GM12878 (cell line): ENCODE measurements at regions not wholly inside any gene's neighbourhood (a gene's known extent, or its start where the extent isn't known, plus 50 kb on each side); places are given as distances from the start of the nearest gene placed in this dataset.

Experiments used
- ATAC-seq: fragments of 200-7000 bp; cut with Tn5 transposase; 3 replicates; pipeline ENCODE4 v1.9.1; 2020; ENCODE audit warnings: mild to moderate bottlenecking, moderate library complexity
- BruUV-seq: library from RNA; stranded (reverse); fragments of 400-500 nt; replicated peaks from 2 replicates; lab custom pipeline; 2021; lab: Mats Ljungman, UMichigan
- CTCF ChIA-PET: fragments of 300-600 bp; sonication (Branson Sonifier 250); formaldehyde crosslinking; extraction: SDS; loops from one replicate; lab custom pipeline; 2021; ENCODE audit warnings: inconsistent platforms; lab: Yijun Ruan, JAX
- POLR2A ChIA-PET: fragments of 350-600 bp; formaldehyde crosslinking; extraction: SDS; loops from one replicate; lab custom pipeline; 2021; ENCODE audit warnings: inconsistent platforms; lab: Charles Lee
- RAD21 ChIA-PET: fragments of 300-600 bp; sonication (Branson Sonifier 250); formaldehyde crosslinking; loops from one replicate; lab custom pipeline; 2023; ENCODE audit warnings: antibody characterized with exemption; ENCODE audit not compliant: unreplicated experiment; lab: Charles Lee
- SMC1A ChIA-PET: fragments of 300-600 bp; sonication (Branson Sonifier 250); formaldehyde crosslinking; loops from one replicate; lab custom pipeline; 2023; ENCODE audit not compliant: unreplicated experiment, uncharacterized antibody; lab: Charles Lee
- DNase-seq: peaks from one replicate; pipeline ENCODE4 v3.0.0-alpha.2; 2011; ENCODE audit warnings: low read depth, low spot score
- FAIRE-seq: peaks from 3 replicates; lab custom pipeline; 2011; peaks lifted over from hg19 to GRCh38; lab: Jason Lieb, UNC
- H2AFZ ChIP-seq: 2 replicates; pipeline ENCODE4 v1.6.0; 2011; ENCODE audit warnings: low read depth, low read length, control low read depth; ENCODE audit not compliant: control insufficient read depth
- H3K27ac ChIP-seq: 2 replicates; pipeline ENCODE4 v1.5.1; 2011; ENCODE audit warnings: control low read depth; ENCODE audit not compliant: control insufficient read depth, insufficient read depth
- H3K27me3 ChIP-seq, 2 experiments: replicated peaks in 1 of 2; 2 replicates each; pipeline versions ENCODE4 v1.6.0 to v1.6.1; 2011; ENCODE audit warnings: low read length in 1 of 2; ENCODE audit not compliant: control insufficient read depth in 2 of 2, insufficient read depth in 2 of 2
- H3K36me3 ChIP-seq, 2 experiments: 2 replicates each; pipeline ENCODE4 v1.5.1; 2011; ENCODE audit warnings: low read length in 1 of 2; ENCODE audit not compliant: control insufficient read depth in 2 of 2, insufficient read depth in 2 of 2
- H3K4me1 ChIP-seq: 2 replicates; pipeline ENCODE4 v1.6.1; 2011; ENCODE audit warnings: mild to moderate bottlenecking, low read length, moderate library complexity, mixed read lengths; ENCODE audit not compliant: control insufficient read depth, insufficient read depth
- H3K4me2 ChIP-seq: 2 replicates; pipeline ENCODE4 v1.6.0; 2011; ENCODE audit warnings: control low read depth; ENCODE audit not compliant: control insufficient read depth, insufficient read depth
- H3K4me3 ChIP-seq: fragments of 200-600 bp; sonication (generic); 2 replicates; pipeline ENCODE4 v1.5.1; 2016
- H3K79me2 ChIP-seq: 2 replicates; pipeline ENCODE4 v1.6.0; 2011; ENCODE audit warnings: low read length; ENCODE audit not compliant: control insufficient read depth, insufficient read depth
- H3K9ac ChIP-seq: 2 replicates; pipeline ENCODE4 v1.8.0; 2011; ENCODE audit warnings: low read length, control low read depth, mixed read lengths; ENCODE audit not compliant: control insufficient read depth, insufficient read depth
- H3K9me3 ChIP-seq: replicated peaks from 3 replicates; pipeline ENCODE4 v1.5.1; 2011; ENCODE audit warnings: mild to moderate bottlenecking, low read length; ENCODE audit not compliant: control insufficient read depth, insufficient read depth
- H4K20me1 ChIP-seq: 2 replicates; pipeline ENCODE4 v1.6.0; 2011; ENCODE audit not compliant: control insufficient read depth, insufficient read depth
- ESRRA ChIP-seq: IDR thresholded peaks from 2 replicates; pipeline ENCODE4 v1.6.1; 2012; ENCODE audit warnings: mild to moderate bottlenecking, low read length, improper control_type of control experiment
- MEF2A ChIP-seq: IDR thresholded peaks from 2 replicates; pipeline ENCODE4 v1.6.1; 2011; ENCODE audit warnings: low read depth, mild to moderate bottlenecking, low read length, moderate library complexity; ENCODE audit not compliant: insufficient read depth
- MYC ChIP-seq: IDR thresholded peaks from 2 replicates; pipeline ENCODE4 v1.6.1; 2011; ENCODE audit warnings: mild to moderate bottlenecking, low read length, moderate library complexity, inconsistent platforms; ENCODE audit not compliant: insufficient read depth, insufficient replicate concordance, insufficient read length, severe bottlenecking
- NFYA ChIP-seq: IDR thresholded peaks from 2 replicates; pipeline ENCODE4 v1.6.1; 2011; ENCODE audit warnings: low read depth, mild to moderate bottlenecking, low read length, improper control_type of control experiment, borderline replicate concordance
- RELA ChIP-seq: fragments of 450-650 bp; IDR thresholded peaks from 2 replicates; pipeline ENCODE4 v1.8.0; 2014; ENCODE audit warnings: borderline replicate concordance; ENCODE audit not compliant: partially characterized antibody
- TCF7 ChIP-seq: IDR thresholded peaks from 2 replicates; pipeline ENCODE4 v1.6.1; 2014; ENCODE audit warnings: antibody characterized with exemption, borderline replicate concordance
- WGBS: methylation state at CpG from one replicate; pipeline ENCODE4 v1.1.6; 2016; ENCODE audit warnings: low lambda C conversion rate; ENCODE audit not compliant: insufficient replicate concordance, insufficient coverage; ENCODE audit errors: missing lambda C conversion rate; 5-methylcytosine and 5-hydroxymethylcytosine counted together
- in situ Hi-C: fragments of 300-500 bp; cut with MboI; formaldehyde crosslinking; loops from 9 replicates; pipeline ENCODE4 v1.14.3; 2018; ENCODE audit warnings: mixed read lengths
- intact Hi-C: fragments of 100-400 bp; cut with micrococcal nuclease; formaldehyde crosslinking; loops from one replicate; pipeline ENCODE4 v1.14.2; 2022; ENCODE audit not compliant: unreplicated experiment
- TF ChIP-seq, protein P1 (sequence below): IDR thresholded peaks from 2 replicates; pipeline ENCODE4 v1.6.1; 2011; ENCODE audit warnings: mild to moderate bottlenecking, low read depth, low read length, moderate library complexity; ENCODE audit not compliant: insufficient replicate concordance
- TF ChIP-seq, protein P2 (sequence below): fragments of 450-650 bp; IDR thresholded peaks from 2 replicates; pipeline ENCODE4 v1.6.1; 2016; ENCODE audit warnings: mild to moderate bottlenecking, moderate library complexity, borderline replicate concordance

DNA sequence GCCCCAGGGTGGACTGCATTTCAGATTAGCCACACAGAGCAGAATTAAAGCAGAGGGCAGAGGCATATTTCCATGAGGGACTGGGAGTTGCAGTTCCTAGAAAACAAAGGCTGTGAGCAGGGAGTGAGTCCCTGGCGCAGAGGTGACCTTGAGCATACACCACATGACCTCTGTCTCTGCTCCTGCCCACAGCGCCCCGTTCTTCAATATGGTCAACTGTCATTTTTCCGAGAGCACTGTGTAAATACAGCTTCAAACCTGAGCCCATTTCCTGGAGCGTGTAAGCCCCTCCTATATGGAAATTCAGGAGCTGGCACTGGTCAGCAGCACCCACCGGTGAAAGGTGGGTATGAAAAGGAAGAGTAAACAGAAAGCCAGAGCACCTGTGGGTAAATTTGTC is 192.2 kb upstream of the PELI2 start (continued):
- no peak for TF ChIP-seq MYC
- TF ChIP-seq, all 136 proteins: peak for 0

DNA sequence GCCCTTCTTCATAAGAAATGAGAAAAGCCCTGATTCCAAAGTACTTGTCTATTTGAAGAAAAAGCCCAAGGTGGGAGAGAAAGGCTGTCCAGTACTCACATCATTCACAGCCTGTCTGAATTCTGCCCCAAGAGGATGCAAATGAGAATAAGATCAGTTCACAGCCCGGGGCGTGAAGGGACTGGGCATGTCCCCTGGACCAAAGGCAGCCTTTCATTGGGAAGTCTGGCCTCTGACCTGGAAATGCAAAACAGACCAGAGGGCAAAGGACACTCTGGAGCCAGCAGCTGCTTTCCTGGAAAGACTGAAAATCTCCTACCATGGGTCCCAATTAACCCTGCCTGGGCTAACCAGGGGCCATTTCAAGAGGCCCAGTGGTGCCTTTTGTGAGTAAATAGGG is 191.2 kb upstream of the PELI2 start:
- intact Hi-C loops (no loop called here), in situ Hi-C loops (no loop called here)
- H3K4me1 ChIP-seq: no peaks in the 10 kb centered on the region
- H2AFZ ChIP-seq: no peak overlapping the region
- no peaks in the 10 kb centered on the region for H3K27me3 ChIP-seq
- no peaks in the 10 kb centered on the region for H3K36me3 ChIP-seq
- ATAC-seq (no peak), FAIRE-seq (no peak), DNase-seq (no peak)
- ChIA-PET SMC1A (no interaction called here), POLR2A (no interaction called here), CTCF (interaction anchor here (0.9 to 1.4 kb wide), 2 partner anchors 34 to 195 kb away, joined by 3 read pairs; no protein-coding TSS in a partner anchor), RAD21 (no interaction called here)
- BruUV-seq: no TSS peak
- H3K4me2 ChIP-seq: no peak overlapping the region
- H3K79me2 ChIP-seq: no peaks in the 10 kb centered on the region
- no peak overlapping the region for H3K4me3 ChIP-seq
- H3K9me3 ChIP-seq: no peaks in the 10 kb centered on the region
- WGBS: 0% methylated on average over 2 of the region's 2 CpGs
- TF ChIP-seq NFYA (no peak), MEF2A (no peak), RELA (no peak), TCF7 (no peak), ESRRA (no peak)
- TF ChIP-seq, protein P1, sequence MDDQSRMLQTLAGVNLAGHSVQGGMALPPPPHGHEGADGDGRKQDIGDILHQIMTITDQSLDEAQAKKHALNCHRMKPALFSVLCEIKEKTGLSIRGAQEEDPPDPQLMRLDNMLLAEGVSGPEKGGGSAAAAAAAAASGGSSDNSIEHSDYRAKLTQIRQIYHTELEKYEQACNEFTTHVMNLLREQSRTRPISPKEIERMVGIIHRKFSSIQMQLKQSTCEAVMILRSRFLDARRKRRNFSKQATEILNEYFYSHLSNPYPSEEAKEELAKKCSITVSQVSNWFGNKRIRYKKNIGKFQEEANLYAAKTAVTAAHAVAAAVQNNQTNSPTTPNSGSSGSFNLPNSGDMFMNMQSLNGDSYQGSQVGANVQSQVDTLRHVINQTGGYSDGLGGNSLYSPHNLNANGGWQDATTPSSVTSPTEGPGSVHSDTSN: no peak
- TF ChIP-seq, protein P2, sequence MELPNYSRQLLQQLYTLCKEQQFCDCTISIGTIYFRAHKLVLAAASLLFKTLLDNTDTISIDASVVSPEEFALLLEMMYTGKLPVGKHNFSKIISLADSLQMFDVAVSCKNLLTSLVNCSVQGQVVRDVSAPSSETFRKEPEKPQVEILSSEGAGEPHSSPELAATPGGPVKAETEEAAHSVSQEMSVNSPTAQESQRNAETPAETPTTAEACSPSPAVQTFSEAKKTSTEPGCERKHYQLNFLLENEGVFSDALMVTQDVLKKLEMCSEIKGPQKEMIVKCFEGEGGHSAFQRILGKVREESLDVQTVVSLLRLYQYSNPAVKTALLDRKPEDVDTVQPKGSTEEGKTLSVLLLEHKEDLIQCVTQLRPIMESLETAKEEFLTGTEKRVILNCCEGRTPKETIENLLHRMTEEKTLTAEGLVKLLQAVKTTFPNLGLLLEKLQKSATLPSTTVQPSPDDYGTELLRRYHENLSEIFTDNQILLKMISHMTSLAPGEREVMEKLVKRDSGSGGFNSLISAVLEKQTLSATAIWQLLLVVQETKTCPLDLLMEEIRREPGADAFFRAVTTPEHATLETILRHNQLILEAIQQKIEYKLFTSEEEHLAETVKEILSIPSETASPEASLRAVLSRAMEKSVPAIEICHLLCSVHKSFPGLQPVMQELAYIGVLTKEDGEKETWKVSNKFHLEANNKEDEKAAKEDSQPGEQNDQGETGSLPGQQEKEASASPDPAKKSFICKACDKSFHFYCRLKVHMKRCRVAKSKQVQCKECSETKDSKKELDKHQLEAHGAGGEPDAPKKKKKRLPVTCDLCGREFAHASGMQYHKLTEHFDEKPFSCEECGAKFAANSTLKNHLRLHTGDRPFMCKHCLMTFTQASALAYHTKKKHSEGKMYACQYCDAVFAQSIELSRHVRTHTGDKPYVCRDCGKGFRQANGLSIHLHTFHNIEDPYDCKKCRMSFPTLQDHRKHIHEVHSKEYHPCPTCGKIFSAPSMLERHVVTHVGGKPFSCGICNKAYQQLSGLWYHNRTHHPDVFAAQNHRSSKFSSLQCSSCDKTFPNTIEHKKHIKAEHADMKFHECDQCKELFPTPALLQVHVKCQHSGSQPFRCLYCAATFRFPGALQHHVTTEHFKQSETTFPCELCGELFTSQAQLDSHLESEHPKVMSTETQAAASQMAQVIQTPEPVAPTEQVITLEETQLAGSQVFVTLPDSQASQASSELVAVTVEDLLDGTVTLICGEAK: no peak
- no peak overlapping the region for H3K27ac ChIP-seq
- no peak overlapping the region for H3K9ac ChIP-seq
- no peaks in the 10 kb centered on the region for H4K20me1 ChIP-seq
